ENCODE measurements at regions not wholly inside any gene's neighbourhood (a gene's known extent, or its start where the extent isn't known, plus 50 kb on each side); places are given as distances from the start of the nearest gene placed in this dataset.

DNA sequence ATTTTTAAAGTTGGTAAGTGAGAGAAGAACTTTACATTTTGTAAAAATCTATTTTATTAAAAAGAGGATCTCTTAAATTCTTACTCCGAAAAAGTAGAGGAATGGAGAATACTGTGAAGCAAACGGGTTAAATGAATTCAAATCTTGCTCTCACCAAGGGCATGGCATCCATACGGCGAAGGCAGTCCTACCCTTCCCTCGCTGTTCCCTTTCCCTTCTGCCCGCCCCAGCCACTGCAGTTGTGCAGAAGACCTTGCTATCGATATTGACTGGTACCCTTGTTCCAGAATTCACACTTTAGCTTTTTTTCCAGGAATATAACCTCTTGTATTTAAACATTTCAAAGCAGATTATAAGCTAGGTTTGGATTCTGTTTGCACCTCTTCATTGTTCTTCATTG lies 239.5 kb downstream of the ZPLD1 start:
- TF ChIP-seq, protein P1, sequence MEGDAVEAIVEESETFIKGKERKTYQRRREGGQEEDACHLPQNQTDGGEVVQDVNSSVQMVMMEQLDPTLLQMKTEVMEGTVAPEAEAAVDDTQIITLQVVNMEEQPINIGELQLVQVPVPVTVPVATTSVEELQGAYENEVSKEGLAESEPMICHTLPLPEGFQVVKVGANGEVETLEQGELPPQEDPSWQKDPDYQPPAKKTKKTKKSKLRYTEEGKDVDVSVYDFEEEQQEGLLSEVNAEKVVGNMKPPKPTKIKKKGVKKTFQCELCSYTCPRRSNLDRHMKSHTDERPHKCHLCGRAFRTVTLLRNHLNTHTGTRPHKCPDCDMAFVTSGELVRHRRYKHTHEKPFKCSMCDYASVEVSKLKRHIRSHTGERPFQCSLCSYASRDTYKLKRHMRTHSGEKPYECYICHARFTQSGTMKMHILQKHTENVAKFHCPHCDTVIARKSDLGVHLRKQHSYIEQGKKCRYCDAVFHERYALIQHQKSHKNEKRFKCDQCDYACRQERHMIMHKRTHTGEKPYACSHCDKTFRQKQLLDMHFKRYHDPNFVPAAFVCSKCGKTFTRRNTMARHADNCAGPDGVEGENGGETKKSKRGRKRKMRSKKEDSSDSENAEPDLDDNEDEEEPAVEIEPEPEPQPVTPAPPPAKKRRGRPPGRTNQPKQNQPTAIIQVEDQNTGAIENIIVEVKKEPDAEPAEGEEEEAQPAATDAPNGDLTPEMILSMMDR (IDR thresholded peaks at IDR 0.05; ENCODE audit: insufficient read depth, low read depth, low read length, missing control alignments) = no peak
- H3K4me3 ChIP-seq (ENCODE audit: low read length) = no peak overlapping the region

DNA sequence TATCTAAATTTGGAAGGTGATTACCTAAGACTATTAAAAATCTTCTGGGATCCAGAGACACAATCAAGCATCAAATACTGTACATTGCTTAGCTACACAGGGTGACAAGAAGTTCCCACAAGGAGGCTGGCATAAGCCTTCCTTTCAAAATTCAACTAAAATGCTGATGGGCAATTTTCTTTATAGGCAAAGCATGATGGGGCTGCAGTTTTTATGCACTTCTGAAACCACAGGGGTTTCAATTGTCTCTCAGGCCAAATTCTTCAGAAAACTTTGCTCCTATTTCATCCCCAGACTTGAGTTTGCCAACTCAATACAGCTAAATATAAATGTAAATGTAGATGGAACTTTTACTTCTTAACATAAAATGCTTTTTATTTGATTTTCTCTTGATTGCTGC lies 241.6 kb downstream of the ZPLD1 start:
- TF ChIP-seq, protein P1 (IDR thresholded peaks at IDR 0.05; ENCODE audit: insufficient read depth, low read depth, low read length, missing control alignments) = no peak
- DNase-seq (ENCODE audit: low read depth) = no peak
- no peak overlapping the region for H3K4me3 ChIP-seq (ENCODE audit: low read length)

More for the DNA sequence above, 239.5 kb downstream of the ZPLD1 start:
- DNase-seq (ENCODE audit: low read depth) = no peak

DNA sequence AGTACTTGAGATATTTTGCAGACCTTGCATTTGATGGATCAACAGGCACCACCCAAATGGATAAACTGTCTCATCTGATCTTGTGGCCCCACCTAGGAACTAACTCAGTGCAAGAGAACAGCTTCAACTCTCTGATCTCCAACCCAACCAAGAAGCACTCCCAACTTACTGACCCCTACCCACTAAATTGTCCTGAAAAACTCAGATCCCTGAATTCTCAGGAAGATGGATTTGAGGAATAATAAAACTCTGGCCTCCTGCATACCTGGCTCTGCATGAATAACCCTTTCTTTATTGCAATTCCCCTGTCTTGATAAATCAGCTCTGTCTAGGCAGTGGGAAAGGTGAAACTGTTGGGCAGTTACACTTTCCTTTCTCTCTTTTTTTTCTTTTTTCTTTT lies 247.9 kb downstream of the ZPLD1 start:
- no peak overlapping the region for H3K4me3 ChIP-seq (ENCODE audit: low read length)
- TF ChIP-seq, protein P1 (IDR thresholded peaks at IDR 0.05; ENCODE audit: insufficient read depth, low read depth, low read length, missing control alignments) = no peak
- no peak for DNase-seq (ENCODE audit: low read depth)

DNA sequence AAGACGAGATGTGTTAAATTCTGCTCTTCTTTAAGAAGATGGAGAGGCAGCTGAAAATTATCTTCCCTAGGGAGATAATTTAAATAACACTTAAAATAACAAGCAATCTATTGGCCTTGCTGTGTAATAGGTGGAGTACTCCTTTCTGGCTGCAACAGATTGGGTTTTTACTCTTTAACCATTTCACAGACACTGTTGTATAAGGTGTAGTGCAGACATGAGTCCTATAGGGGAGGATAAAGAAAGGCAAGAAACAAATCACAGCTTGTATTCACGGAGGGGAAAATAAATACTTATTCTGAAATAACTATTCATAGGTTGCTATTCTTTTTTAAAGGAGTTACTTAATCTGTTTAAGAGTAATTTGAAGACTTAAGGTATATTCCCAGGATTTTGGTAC lies 252.0 kb downstream of the ZPLD1 start:
- DNase-seq (ENCODE audit: low read depth) = no peak
- no peak overlapping the region for H3K4me3 ChIP-seq (ENCODE audit: low read length)
- TF ChIP-seq, protein P1 (IDR thresholded peaks at IDR 0.05; ENCODE audit: insufficient read depth, low read depth, low read length, missing control alignments) = no peak

DNA sequence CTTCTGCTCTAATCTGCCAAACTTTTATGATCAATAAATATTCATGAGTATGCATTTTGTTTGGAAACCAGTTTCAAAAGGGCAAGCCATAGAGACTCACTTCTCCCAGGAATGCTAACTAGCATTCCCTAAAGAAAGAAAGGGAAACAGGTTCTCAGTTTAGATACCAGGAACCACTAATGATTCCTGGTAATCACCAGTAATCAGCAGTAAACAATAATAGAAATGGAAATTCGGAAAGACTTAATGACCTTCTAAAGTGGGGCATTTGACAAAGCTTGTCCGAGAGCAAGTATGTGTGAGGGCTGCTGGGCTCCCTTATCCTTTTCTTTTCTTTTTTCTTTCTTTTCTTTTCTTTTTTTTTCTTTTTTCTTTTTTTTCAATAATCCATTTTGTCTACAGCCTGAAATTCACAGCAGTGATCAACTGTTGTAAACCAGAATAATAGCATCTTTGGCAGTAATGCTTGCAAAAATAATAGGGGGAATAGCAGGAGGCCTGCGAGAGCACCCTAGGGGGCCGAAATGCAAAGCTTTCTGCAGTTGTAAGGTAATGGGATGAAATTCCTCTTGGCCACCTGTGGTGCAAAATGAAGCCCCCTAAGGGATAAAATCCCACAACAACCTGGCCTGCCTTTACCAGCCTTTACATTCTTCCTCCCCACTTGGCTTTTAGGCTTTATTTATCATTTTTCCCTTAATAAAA lies 253.2 kb downstream of the ZPLD1 start:
- DNase-seq (ENCODE audit: low read depth) = no peak
- no peak overlapping the region for H3K4me3 ChIP-seq (ENCODE audit: low read length)
- TF ChIP-seq, protein P1 (IDR thresholded peaks at IDR 0.05; ENCODE audit: insufficient read depth, low read depth, low read length, missing control alignments) = no peak

DNA sequence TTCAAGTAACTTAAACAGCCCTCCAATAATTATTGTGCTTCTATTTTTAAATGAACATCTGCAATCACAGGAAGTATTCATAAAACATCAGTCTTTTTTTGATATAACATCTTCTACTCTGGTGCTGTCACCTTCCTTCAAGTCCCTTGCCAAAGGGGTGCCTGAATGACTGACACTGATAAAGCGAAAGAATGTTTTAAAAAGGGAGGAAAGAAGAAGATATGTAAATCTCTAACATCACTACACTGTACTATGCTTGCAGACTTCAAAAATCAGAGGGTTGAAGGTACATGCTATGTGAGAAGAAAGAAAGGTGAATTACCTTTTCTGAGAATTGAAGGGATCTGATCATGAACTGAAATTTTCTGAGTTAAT lies 253.7 kb downstream of the ZPLD1 start:
- TF ChIP-seq, protein P1 (IDR thresholded peaks at IDR 0.05; ENCODE audit: insufficient read depth, low read depth, low read length, missing control alignments) = no peak
- DNase-seq (ENCODE audit: low read depth) = no peak
- H3K4me3 ChIP-seq (ENCODE audit: low read length) = no peak overlapping the region

DNA sequence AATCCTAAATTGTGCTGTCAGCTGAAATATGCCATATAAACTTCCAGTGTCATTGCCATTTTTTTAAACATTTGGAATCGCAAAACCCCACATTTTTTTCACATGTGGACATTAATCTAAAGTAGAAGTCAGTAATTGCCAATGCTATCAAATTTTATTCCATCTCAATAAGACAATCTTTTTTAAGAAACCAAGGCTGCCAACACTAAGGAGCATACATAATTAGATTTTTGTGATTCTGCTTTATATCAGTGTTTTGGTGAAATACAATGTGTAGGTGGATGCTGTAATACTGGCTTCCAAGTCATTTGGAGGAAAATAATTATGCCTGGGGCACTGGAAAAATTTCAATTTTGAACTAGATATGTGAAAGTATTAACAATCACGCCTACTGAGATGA lies 256.7 kb downstream of the ZPLD1 start:
- H3K4me3 ChIP-seq (ENCODE audit: low read length) = no peak overlapping the region
- TF ChIP-seq, protein P1 (IDR thresholded peaks at IDR 0.05; ENCODE audit: insufficient read depth, low read depth, low read length, missing control alignments) = no peak
- DNase-seq (ENCODE audit: low read depth) = no peak
